Body of pancreas (tissue), 4 donors: ENCODE measurements at regions not wholly inside any gene's neighbourhood (a gene's known extent, or its start where the extent isn't known, plus 50 kb on each side); places are given as distances from the start of the nearest gene placed in this dataset.

Source experiments
- CTCF ChIP-seq, 7 experiments: fragments of 450-650 bp in 4 of 7; fragments of 200-600 bp in 3 of 7; sonication (generic) in 3 of 7; IDR thresholded peaks; one replicate each; pipeline ENCODE4 v1.5.1; 2016 to 2019; ENCODE audit warnings: antibody characterized with exemption in 7 of 7
- POLR2A ChIP-seq, 3 donors: fragments of 450-650 bp; IDR thresholded peaks; one replicate each; pipeline ENCODE4 v1.6.1; 2016; ENCODE audit warnings: antibody characterized with exemption in 3 of 3, mild to moderate bottlenecking in 2 of 3

DNA sequence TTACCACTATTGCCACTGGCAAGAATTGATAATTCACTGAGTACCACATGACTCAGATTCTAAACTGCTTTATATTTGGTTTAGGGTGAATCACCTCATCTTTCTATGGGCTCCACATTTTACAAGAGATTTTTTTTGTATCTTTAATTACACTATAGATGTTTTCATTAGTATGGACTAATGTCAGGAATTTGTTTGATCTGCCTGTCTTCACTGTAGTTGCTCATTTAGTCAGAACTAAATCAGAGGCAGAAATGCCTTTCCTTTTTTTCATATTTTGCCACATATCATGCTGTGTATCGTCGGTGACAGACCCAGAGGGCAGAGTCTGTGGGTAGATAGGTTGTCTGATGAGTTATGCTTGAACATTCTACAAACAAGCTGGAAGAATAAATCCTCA lies 524.1 kb downstream of the METTL15 start:
- TF ChIP-seq CTCF (IDR thresholded peaks at IDR 0.05) (no peak), POLR2A (IDR thresholded peaks at IDR 0.05) (no peak)
